Gastrocnemius medialis (tissue), 4 donors: ENCODE measurements at regions not wholly inside any gene's neighbourhood (a gene's known extent, or its start where the extent isn't known, plus 50 kb on each side); places are given as distances from the start of the nearest gene placed in this dataset.

Experiments
- CTCF ChIP-seq, 5 experiments: fragments of 450-650 bp in 3 of 5; fragments of 200-600 bp in 2 of 5; sonication (generic) in 2 of 5; IDR thresholded peaks in 4 of 5; conservative IDR thresholded peaks in 1 of 5; 1 replicate in 4 of 5; 2 replicates in 1 of 5; pipeline ENCODE4 v1.5.1; 2016 to 2019; ENCODE audit warnings: antibody characterized with exemption in 5 of 5, mild to moderate bottlenecking in 3 of 5, moderate library complexity in 3 of 5
- POLR2A ChIP-seq, 2 donors: fragments of 450-650 bp; IDR thresholded peaks; one replicate each; pipeline ENCODE4 v1.6.1; 2017; ENCODE audit warnings: antibody characterized with exemption in 2 of 2, mild to moderate bottlenecking in 2 of 2, moderate library complexity in 2 of 2

DNA sequence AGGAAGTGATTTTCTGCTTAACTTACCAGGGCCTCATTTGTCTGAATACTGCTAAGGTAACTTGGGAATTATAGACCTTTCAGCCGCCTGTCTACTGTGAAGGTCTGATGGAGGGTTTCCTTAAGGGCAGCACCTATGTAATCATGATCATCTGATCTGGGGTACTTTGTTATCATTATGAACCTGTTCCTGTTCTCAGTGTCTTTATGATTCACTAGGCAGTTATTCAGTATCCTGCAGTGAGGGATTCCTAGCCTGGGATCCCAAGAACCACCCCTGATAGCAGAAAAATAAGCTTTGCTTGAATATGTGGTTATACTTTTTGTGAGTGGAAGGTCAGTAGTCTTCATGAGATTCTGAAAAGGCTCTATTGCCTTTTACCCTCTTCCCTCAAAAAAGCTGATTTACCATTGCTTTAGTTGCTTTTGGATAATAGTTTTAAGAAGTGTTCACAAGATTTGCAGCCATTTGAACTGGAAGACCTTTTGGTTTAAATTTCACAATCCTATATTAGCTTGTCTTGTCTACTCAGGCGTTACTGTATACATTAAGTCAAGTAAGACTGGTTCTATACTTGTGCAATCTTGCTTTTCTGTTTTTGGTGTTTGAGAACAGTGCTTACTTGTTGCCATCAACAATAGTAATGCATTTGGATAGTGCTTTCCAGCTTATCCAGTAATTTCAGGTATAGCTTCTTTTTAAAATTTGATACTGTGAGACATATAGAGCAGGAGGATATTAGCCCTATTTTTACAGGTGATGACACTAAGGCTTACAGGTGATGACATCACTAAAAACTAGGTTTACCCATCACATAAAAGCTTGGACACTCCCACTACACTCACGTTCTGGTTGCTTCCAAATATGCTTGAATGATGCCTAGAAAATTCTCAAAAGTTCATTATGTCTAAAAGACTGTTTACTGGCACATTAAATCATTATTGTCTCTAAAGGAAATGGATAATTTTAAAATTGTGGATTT is 60.0 kb downstream of the FHIP1A start:
- TF ChIP-seq CTCF (IDR thresholded peaks at IDR 0.05 in 4 of 5, conservative IDR thresholded peaks at IDR 0.05 in 1 of 5): no peak
- TF ChIP-seq POLR2A (IDR thresholded peaks at IDR 0.05): no peak
